Esophagus squamous epithelium (tissue), 5 donors: ENCODE measurements at regions not wholly inside any gene's neighbourhood (a gene's known extent, or its start where the extent isn't known, plus 50 kb on each side); places are given as distances from the start of the nearest gene placed in this dataset.

Source experiments
- DNase-seq: peaks from one replicate; lab custom pipeline; 2025; lab: John Stamatoyannopoulos, UW
- H3K27ac ChIP-seq, 4 donors: fragments of 200-600 bp; sonication (generic); one replicate each; pipeline ENCODE4 v1.5.1; 2016 to 2019; ENCODE audit warnings: mild to moderate bottlenecking in 1 of 4
- H3K27me3 ChIP-seq, 4 donors: fragments of 200-600 bp; sonication (generic); 1 replicate in 3 of 4; 2 replicates in 1 of 4; pipeline versions ENCODE4 v1.5.1 to v1.6.0; 2017 to 2021; ENCODE audit warnings: antibody characterized with exemption in 1 of 4
- H3K36me3 ChIP-seq, 3 donors: fragments of 200-600 bp; sonication (generic); one replicate each; pipeline ENCODE4 v1.5.1; 2016 to 2019
- H3K4me1 ChIP-seq, 3 donors: fragments of 200-600 bp; sonication (generic); one replicate each; pipeline ENCODE4 v1.5.1; 2017 to 2019
- H3K4me3 ChIP-seq, 4 donors: fragments of 200-600 bp; sonication (generic); 1 replicate in 3 of 4; 2 replicates in 1 of 4; pipeline ENCODE4 v1.5.1; 2016 to 2019; ENCODE audit warnings: mild to moderate bottlenecking in 2 of 4, moderate library complexity in 1 of 4
- H3K9me3 ChIP-seq, 3 donors: fragments of 200-600 bp; sonication (generic); one replicate each; pipeline ENCODE4 v1.5.1; 2016 to 2019
- CTCF ChIP-seq, 6 experiments: fragments of 450-650 bp in 4 of 6; fragments of 200-600 bp in 2 of 6; sonication (generic) in 2 of 6; IDR thresholded peaks; one replicate each; pipeline ENCODE4 v1.5.1; 2016 to 2019; ENCODE audit warnings: antibody characterized with exemption in 6 of 6, mild to moderate bottlenecking in 4 of 6, moderate library complexity in 4 of 6
- POLR2A ChIP-seq, 4 donors: fragments of 450-650 bp; IDR thresholded peaks; one replicate each; pipeline ENCODE4 v1.6.1; 2017; ENCODE audit warnings: antibody characterized with exemption in 4 of 4, mild to moderate bottlenecking in 4 of 4, moderate library complexity in 3 of 4
- WGBS, 2 donors: methylation state at CpG; one replicate each; pipeline ENCODE4 v1.1.5; 2018; 5-methylcytosine and 5-hydroxymethylcytosine counted together
- intact Hi-C: fragments of 100-400 bp; cut with DNase I; formaldehyde crosslinking; loops from one replicate; pipeline ENCODE4 v1.15.0; 2022
- donor health status: DM: yes; HTN: yes; CAD: no.

GRCh38 chr4:96036781-96037180 lies 196.9 kb downstream of the PDHA2 start:
- H3K4me1 ChIP-seq = no peaks in the 10 kb centered on the region
- no peaks in the 10 kb centered on the region for H3K27me3 ChIP-seq
- no peak for DNase-seq
- WGBS, 2 donors = 50 to 60% methylated on average over 3 of the region's 3 CpGs
- H3K27ac ChIP-seq = no peak overlapping the region
- intact Hi-C loops = no loop called here
- TF ChIP-seq POLR2A (IDR thresholded peaks at IDR 0.05) (no peak), CTCF (IDR thresholded peaks at IDR 0.05) (no peak)
- no peaks in the 10 kb centered on the region for H3K36me3 ChIP-seq
- no peak overlapping the region for H3K4me3 ChIP-seq
- H3K9me3 ChIP-seq = no peaks in the 10 kb centered on the region

- intact Hi-C loops = no loop called here
- Histone ChIP-seq H3K27ac (no peak overlapping the region), H3K9me3 (no peaks in the 10 kb centered on the region), H3K4me3 (no peak overlapping the region), H3K27me3 (no peaks in the 10 kb centered on the region), H3K36me3 (no peaks in the 10 kb centered on the region), H3K4me1 (no peaks in the 10 kb centered on the region)
- no peak for DNase-seq
- TF ChIP-seq POLR2A (IDR thresholded peaks at IDR 0.05) = no peak
- TF ChIP-seq CTCF (IDR thresholded peaks at IDR 0.05) = no peak
- WGBS, 2 donors = 79 to 90% methylated on average over 2 of the region's 2 CpGs
Observed at GRCh38 chr4:96037705-96038104, 197.8 kb downstream of the PDHA2 start.

GRCh38 chr4:96039217-96039616 lies 199.3 kb downstream of the PDHA2 start:
- TF ChIP-seq POLR2A (IDR thresholded peaks at IDR 0.05) (no peak), CTCF (IDR thresholded peaks at IDR 0.05) (no peak)
- 5 to 10% methylated on average over 1 of the region's 1 CpG for WGBS, 2 donors
- H3K27ac ChIP-seq = no peak overlapping the region
- H3K36me3 ChIP-seq = no peaks in the 10 kb centered on the region
- H3K9me3 ChIP-seq = no peaks in the 10 kb centered on the region
- no peaks in the 10 kb centered on the region for H3K27me3 ChIP-seq
- H3K4me1 ChIP-seq = no peaks in the 10 kb centered on the region
- no peak for DNase-seq
- intact Hi-C loops = no loop called here
- H3K4me3 ChIP-seq = no peak overlapping the region

GRCh38 chr4:96039803-96040436 lies 200.0 kb downstream of the PDHA2 start:
- TF ChIP-seq CTCF (IDR thresholded peaks at IDR 0.05) = no peak
- TF ChIP-seq POLR2A (IDR thresholded peaks at IDR 0.05) = no peak

GRCh38 chr4:96044971-96045370 lies 205.1 kb downstream of the PDHA2 start:
- Histone ChIP-seq H3K4me1 (no peaks in the 10 kb centered on the region), H3K27me3 (no peaks in the 10 kb centered on the region), H3K36me3 (no peaks in the 10 kb centered on the region), H3K9me3 (no peaks in the 10 kb centered on the region), H3K27ac (no peak overlapping the region), H3K4me3 (no peak overlapping the region)
- intact Hi-C loops = no loop called here
- TF ChIP-seq POLR2A (IDR thresholded peaks at IDR 0.05) (no peak), CTCF (IDR thresholded peaks at IDR 0.05) (no peak)
- no peak for DNase-seq
- WGBS, 2 donors = 68 to 79% methylated on average over 4 of the region's 4 CpGs

More at GRCh38 chr4:96039803-96040436, 200.0 kb downstream of the PDHA2 start:
- 30 to 32% methylated on average over 2 of the region's 2 CpGs for WGBS, 2 donors
- Histone ChIP-seq H3K4me3 (no peak overlapping the region), H3K9me3 (no peaks in the 10 kb centered on the region), H3K27me3 (no peaks in the 10 kb centered on the region), H3K36me3 (no peaks in the 10 kb centered on the region), H3K4me1 (no peaks in the 10 kb centered on the region), H3K27ac (no peak overlapping the region)
- no peak for DNase-seq
- intact Hi-C loops = no loop called here
